ENCODE measurements at regions not wholly inside any gene's neighbourhood (a gene's known extent, or its start where the extent isn't known, plus 50 kb on each side); places are given as distances from the start of the nearest gene placed in this dataset.

GRCh38 chrX:15942307-15942706 is 87.7 kb upstream of the AP1S2 start:
- TF ChIP-seq CTCF (IDR thresholded peaks at IDR 0.05) = no peak
- no peak for TF ChIP-seq POLR2A (IDR thresholded peaks at IDR 0.05)
- no peak for TF ChIP-seq EP300 (IDR thresholded peaks at IDR 0.05; ENCODE audit: low read depth)
- TF ChIP-seq POLR2AphosphoS5 (IDR thresholded peaks at IDR 0.05) = no peak
- Histone ChIP-seq H3K27me3 (no peaks in the 10 kb centered on the region), H3K27ac (no peak overlapping the region), H3K9me3 (no peaks in the 10 kb centered on the region), H3K4me3 (no peak overlapping the region), H3K4me1 (no peaks in the 10 kb centered on the region), H3K36me3 (no peaks in the 10 kb centered on the region)
- DNase-seq = no peak
- in situ Hi-C loops (cut with MboI; ENCODE audit: low pct_ligation_motif_present in 1 of 4, low pct_unique_long_range_greater_than_20kb in 1 of 4, low sequenced_read_pairs in 3 of 4) = no loop called here
- intact Hi-C loops (cut with DNase I; ENCODE audit: low total_unique reads) = no loop called here
- 65 to 100% methylated on average over 2 of the region's 2 CpGs for WGBS, 2 donors (ENCODE audit: low coverage in 1 of 2)

- WGBS, 2 donors (ENCODE audit: low coverage in 1 of 2) = 57 to 80% methylated on average over 1 to 2 of the region's 2 CpGs
- Histone ChIP-seq H3K9me3 (no peaks in the 10 kb centered on the region), H3K36me3 (no peaks in the 10 kb centered on the region), H3K4me3 (no peak overlapping the region), H3K27ac (no peak overlapping the region), H3K27me3 (no peaks in the 10 kb centered on the region), H3K4me1 (no peaks in the 10 kb centered on the region)
- no peak for TF ChIP-seq POLR2A (IDR thresholded peaks at IDR 0.05)
- TF ChIP-seq POLR2AphosphoS5 (IDR thresholded peaks at IDR 0.05) = no peak
- TF ChIP-seq CTCF (IDR thresholded peaks at IDR 0.05) = no peak
- TF ChIP-seq EP300 (IDR thresholded peaks at IDR 0.05; ENCODE audit: low read depth) = no peak
- in situ Hi-C loops (cut with MboI; ENCODE audit: low pct_ligation_motif_present in 1 of 4, low pct_unique_long_range_greater_than_20kb in 1 of 4, low sequenced_read_pairs in 3 of 4) (no loop called here), intact Hi-C loops (cut with DNase I; ENCODE audit: low total_unique reads) (no loop called here)
- DNase-seq = no peak
Measured at GRCh38 chrX:15939737-15940136, 85.1 kb upstream of the AP1S2 start.

- Histone ChIP-seq H3K27me3 (no peaks in the 10 kb centered on the region), H3K4me3 (no peak overlapping the region), H3K36me3 (no peaks in the 10 kb centered on the region), H3K9me3 (no peaks in the 10 kb centered on the region), H3K27ac (no peak overlapping the region), H3K4me1 (no peaks in the 10 kb centered on the region)
- 76 to 100% methylated on average over 2 to 6 of the region's 6 CpGs for WGBS, 2 donors (ENCODE audit: low coverage in 1 of 2)
- TF ChIP-seq POLR2A (IDR thresholded peaks at IDR 0.05) (no peak), EP300 (IDR thresholded peaks at IDR 0.05; ENCODE audit: low read depth) (no peak), POLR2AphosphoS5 (IDR thresholded peaks at IDR 0.05) (no peak), CTCF (IDR thresholded peaks at IDR 0.05) (no peak)
- no peak for DNase-seq
- intact Hi-C loops (cut with DNase I; ENCODE audit: low total_unique reads) (no loop called here), in situ Hi-C loops (cut with MboI; ENCODE audit: low pct_ligation_motif_present in 1 of 4, low pct_unique_long_range_greater_than_20kb in 1 of 4, low sequenced_read_pairs in 3 of 4) (no loop called here)
Measured at GRCh38 chrX:15938072-15938471, 83.5 kb upstream of the AP1S2 start.

GRCh38 chrX:15931362-15931761 is 76.7 kb upstream of the AP1S2 start:
- H3K27ac ChIP-seq = no peak overlapping the region
- TF ChIP-seq CTCF (IDR thresholded peaks at IDR 0.05) = no peak
- 43% methylated on average over 3 of the region's 3 CpGs; no CpG with 5 or more reads in 1 of the 2 donors for WGBS, 2 donors (ENCODE audit: low coverage in 1 of 2)
- DNase-seq = no peak
- H3K27me3 ChIP-seq = no peaks in the 10 kb centered on the region
- intact Hi-C loops (cut with DNase I; ENCODE audit: low total_unique reads) (no loop called here), in situ Hi-C loops (cut with MboI; ENCODE audit: low pct_ligation_motif_present in 1 of 4, low pct_unique_long_range_greater_than_20kb in 1 of 4, low sequenced_read_pairs in 3 of 4) (no loop called here)
- no peak overlapping the region for H3K4me3 ChIP-seq
- no peaks in the 10 kb centered on the region for H3K4me1 ChIP-seq
- no peaks in the 10 kb centered on the region for H3K9me3 ChIP-seq
- no peaks in the 10 kb centered on the region for H3K36me3 ChIP-seq
